Right atrium auricular region (tissue), 2 donors: ENCODE measurements at regions not wholly inside any gene's neighbourhood (a gene's known extent, or its start where the extent isn't known, plus 50 kb on each side); places are given as distances from the start of the nearest gene placed in this dataset.

Source experiments
- DNase-seq: peaks from one replicate; pipeline ENCODE4 v3.0.0-alpha.2; 2019; ENCODE audit warnings: low spot score
- H3K27ac ChIP-seq, 2 donors: fragments of 200-600 bp; sonication (generic); 1 replicate in 1 of 2; 2 replicates in 1 of 2; pipeline ENCODE4 v1.5.1; 2016 to 2019
- H3K27me3 ChIP-seq, 2 donors: fragments of 200-600 bp; sonication (generic); one replicate each; pipeline versions ENCODE4 v1.5.1 to v1.6.0; 2017 to 2019
- H3K36me3 ChIP-seq: fragments of 200-600 bp; sonication (generic); one replicate; pipeline ENCODE4 v1.5.1; 2016
- H3K4me1 ChIP-seq, 2 donors: fragments of 200-600 bp; sonication (generic); one replicate each; pipeline versions ENCODE4 v1.5.1 to v1.6.0; 2017 to 2019
- H3K4me3 ChIP-seq, 2 donors: fragments of 200-600 bp; sonication (generic); 1 replicate in 1 of 2; 2 replicates in 1 of 2; pipeline ENCODE4 v1.5.1; 2017 to 2019; ENCODE audit warnings: mild to moderate bottlenecking in 1 of 2, moderate library complexity in 1 of 2
- H3K9me3 ChIP-seq, 2 donors: fragments of 200-600 bp; sonication (generic); one replicate each; pipeline ENCODE4 v1.5.1; 2019
- CTCF ChIP-seq, 2 donors: fragments of 200-600 bp; sonication (generic); IDR thresholded peaks; one replicate each; pipeline ENCODE4 v1.5.1; 2019; ENCODE audit warnings: antibody characterized with exemption in 2 of 2

- Histone ChIP-seq H3K9me3 (no peaks in the 10 kb centered on the region), H3K4me3 (no peak overlapping the region), H3K27ac (no peak overlapping the region), H3K27me3 (no peaks in the 10 kb centered on the region), H3K36me3 (no peaks in the 10 kb centered on the region), H3K4me1 (no peaks in the 10 kb centered on the region)
- no peak for TF ChIP-seq CTCF (IDR thresholded peaks at IDR 0.05)
- DNase-seq, result no peak
Observed at GRCh38 chrX:122565952-122566351, 618.1 kb upstream of the GRIA3 start.

GRCh38 chrX:122566401-122566800, 617.7 kb upstream of the GRIA3 start:
- no peak for DNase-seq
- Histone ChIP-seq H3K4me3 (no peak overlapping the region), H3K27me3 (no peaks in the 10 kb centered on the region), H3K36me3 (no peaks in the 10 kb centered on the region), H3K4me1 (no peaks in the 10 kb centered on the region), H3K9me3 (no peaks in the 10 kb centered on the region), H3K27ac (no peak overlapping the region)
- TF ChIP-seq CTCF (IDR thresholded peaks at IDR 0.05), result no peak

GRCh38 chrX:122567911-122568310, 616.2 kb upstream of the GRIA3 start:
- H3K4me3 ChIP-seq, result no peak overlapping the region
- no peaks in the 10 kb centered on the region for H3K9me3 ChIP-seq
- no peak for TF ChIP-seq CTCF (IDR thresholded peaks at IDR 0.05)
- H3K27me3 ChIP-seq, result no peaks in the 10 kb centered on the region
- no peak overlapping the region for H3K27ac ChIP-seq
- no peaks in the 10 kb centered on the region for H3K36me3 ChIP-seq
- no peak for DNase-seq
- H3K4me1 ChIP-seq, result no peaks in the 10 kb centered on the region

- TF ChIP-seq CTCF (IDR thresholded peaks at IDR 0.05), result no peak
Observed at GRCh38 chrX:122572461-122572860, 611.6 kb upstream of the GRIA3 start.

GRCh38 chrX:122579036-122579435, 605.0 kb upstream of the GRIA3 start:
- no peak for DNase-seq
- no peak overlapping the region for H3K27ac ChIP-seq
- H3K4me1 ChIP-seq, result no peaks in the 10 kb centered on the region
- no peaks in the 10 kb centered on the region for H3K9me3 ChIP-seq
- no peak for TF ChIP-seq CTCF (IDR thresholded peaks at IDR 0.05)
- H3K27me3 ChIP-seq, result no peaks in the 10 kb centered on the region
- no peak overlapping the region for H3K4me3 ChIP-seq
- no peaks in the 10 kb centered on the region for H3K36me3 ChIP-seq

More at GRCh38 chrX:122572461-122572860, 611.6 kb upstream of the GRIA3 start:
- no peaks in the 10 kb centered on the region for H3K9me3 ChIP-seq
- DNase-seq, result no peak
- H3K4me3 ChIP-seq, result no peak overlapping the region
- no peaks in the 10 kb centered on the region for H3K36me3 ChIP-seq
- H3K4me1 ChIP-seq, result no peaks in the 10 kb centered on the region
- H3K27me3 ChIP-seq, result no peaks in the 10 kb centered on the region
- no peak overlapping the region for H3K27ac ChIP-seq

- DNase-seq, result no peak
- Histone ChIP-seq H3K4me1 (no peaks in the 10 kb centered on the region), H3K4me3 (no peak overlapping the region), H3K27ac (no peak overlapping the region), H3K27me3 (no peaks in the 10 kb centered on the region), H3K36me3 (no peaks in the 10 kb centered on the region), H3K9me3 (no peaks in the 10 kb centered on the region)
- TF ChIP-seq CTCF (IDR thresholded peaks at IDR 0.05), result no peak
Observed at GRCh38 chrX:122579526-122579925, 604.6 kb upstream of the GRIA3 start.
